HepG2 (cell line): ENCODE measurements at regions not wholly inside any gene's neighbourhood (a gene's known extent, or its start where the extent isn't known, plus 50 kb on each side); places are given as distances from the start of the nearest gene placed in this dataset.

Source experiments
- ATAC-seq: fragments of 200-7000 bp; cut with Tn5 transposase; 3 replicates; pipeline ENCODE4 v1.9.1; 2020; ENCODE audit warnings: mild to moderate bottlenecking, moderate library complexity
- BruUV-seq: library from RNA; stranded (reverse); fragments of 400-500 nt; replicated peaks from 2 replicates; lab custom pipeline; 2021; lab: Mats Ljungman, UMichigan
- CTCF ChIA-PET: fragments of 300-600 bp; formaldehyde crosslinking; extraction: SDS; loops from one replicate; lab custom pipeline; 2021; ENCODE audit warnings: low total read pairs, inconsistent platforms, low intra/inter-chr PET ratio; lab: Yijun Ruan, JAX
- POLR2A ChIA-PET: fragments of 350-600 bp; sonication (Branson Sonifier 250); formaldehyde crosslinking; loops from one replicate; lab custom pipeline; 2020; ENCODE audit warnings: antibody characterized with exemption, inconsistent platforms; lab: Yijun Ruan, JAX
- DNase-seq: peaks from one replicate; pipeline ENCODE4 v3.0.0-alpha.2; 2015; ENCODE audit warnings: low spot score
- FAIRE-seq: peaks from 3 replicates; lab custom pipeline; 2011; peaks lifted over from hg19 to GRCh38; lab: Jason Lieb, UNC
- H2AFZ ChIP-seq: one replicate; pipeline ENCODE4 v1.6.1; 2011; ENCODE audit warnings: low read length, inconsistent platforms
- H3K27ac ChIP-seq: fragments of 300-600 bp; 3 replicates; pipeline ENCODE4 v1.8.0; 2011; ENCODE audit warnings: mixed run types, mild to moderate bottlenecking, mixed read lengths, low read length, inconsistent platforms; ENCODE audit not compliant: insufficient read depth; ENCODE audit errors: extremely low read length
- H3K27me3 ChIP-seq, 2 experiments: fragments of 200-600 bp in 1 of 2; 2 replicates in 1 of 2; 3 replicates in 1 of 2; pipeline versions ENCODE4 v1.6.0 to v1.8.0; 2011; ENCODE audit warnings: low read length in 2 of 2, mild to moderate bottlenecking in 2 of 2, moderate library complexity in 2 of 2, inconsistent platforms in 1 of 2; ENCODE audit not compliant: insufficient read depth in 2 of 2, control insufficient read depth in 1 of 2
- H3K36me3 ChIP-seq, 2 experiments: fragments of 200-600 bp in 1 of 2; replicated peaks in 1 of 2; 2 replicates in 1 of 2; 3 replicates in 1 of 2; pipeline versions ENCODE4 v1.5.1 to v1.8.0; 2011; ENCODE audit warnings: low read length in 2 of 2, inconsistent platforms in 1 of 2; ENCODE audit not compliant: insufficient read depth in 2 of 2, control insufficient read depth in 1 of 2
- H3K4me1 ChIP-seq: 2 replicates; pipeline ENCODE4 v1.5.1; 2012; ENCODE audit warnings: low read length, inconsistent platforms; ENCODE audit not compliant: insufficient read depth
- H3K4me2 ChIP-seq: 2 replicates; pipeline ENCODE4 v1.6.0; 2011; ENCODE audit warnings: low read depth, low read length, inconsistent platforms
- H3K4me3 ChIP-seq, 3 experiments: fragments of 200-600 bp in 1 of 3; sonication (generic), shearing (Covaris generic) in 1 of 3; replicated peaks in 1 of 3; 2 replicates each; pipeline ENCODE4 v1.5.1; 2011 to 2016; ENCODE audit warnings: low read length in 3 of 3, inconsistent platforms in 2 of 3, low read depth in 2 of 3, mild to moderate bottlenecking in 2 of 3, control low read depth in 1 of 3, mixed read lengths in 1 of 3; ENCODE audit not compliant: insufficient read depth in 1 of 3
- H3K79me2 ChIP-seq: one replicate; pipeline ENCODE4 v1.6.1; 2011; ENCODE audit warnings: low read length, inconsistent platforms; ENCODE audit not compliant: insufficient read depth
- H3K9ac ChIP-seq: 2 replicates; pipeline ENCODE4 v1.6.0; 2011; ENCODE audit warnings: mild to moderate bottlenecking, low read depth, low read length, inconsistent platforms; ENCODE audit not compliant: insufficient read depth
- H3K9me3 ChIP-seq: 2 replicates; pipeline ENCODE4 v1.5.1; 2012; ENCODE audit warnings: mild to moderate bottlenecking, low read length
- H4K20me1 ChIP-seq: 2 replicates; pipeline ENCODE4 v1.6.0; 2011; ENCODE audit warnings: inconsistent platforms, mild to moderate bottlenecking, low read length, moderate library complexity; ENCODE audit not compliant: insufficient read depth
- GTF2F1 ChIP-seq: fragments of 150-350 bp; IDR thresholded peaks from 2 replicates; pipeline ENCODE4 v1.6.1; 2014; ENCODE audit warnings: low read length
- MBD4 ChIP-seq: IDR thresholded peaks from 2 replicates; pipeline ENCODE4 v1.6.1; 2012; ENCODE audit warnings: low read length, inconsistent platforms, borderline replicate concordance
- MLLT10 ChIP-seq: sonication (generic); formaldehyde crosslinking; IDR thresholded peaks from 2 replicates; pipeline ENCODE4 v1.4.0; 2020; ENCODE audit warnings: missing genetic modification reagents
- NCOR1 ChIP-seq: fragments of 200-600 bp; sonication (generic); IDR thresholded peaks from 2 replicates; pipeline ENCODE4 v1.7.0; 2017; ENCODE audit warnings: antibody characterized with exemption, low read length, borderline replicate concordance
- NFYC ChIP-seq: IDR thresholded peaks from 2 replicates; pipeline ENCODE4 v1.6.1; 2016; ENCODE audit warnings: missing genetic modification reagents, missing compliant biosample characterization
- RFXAP ChIP-seq: sonication (generic); formaldehyde crosslinking; IDR thresholded peaks from 2 replicates; pipeline ENCODE4 v1.4.0; 2020; ENCODE audit warnings: missing genetic modification reagents, borderline replicate concordance
- SCMH1 ChIP-seq: sonication (generic); formaldehyde crosslinking; IDR thresholded peaks from 2 replicates; pipeline ENCODE4 v1.9.0; 2021; ENCODE audit warnings: missing genetic modification reagents, mild to moderate bottlenecking, borderline replicate concordance
- SUZ12 ChIP-seq: fragments of 150-350 bp; IDR thresholded peaks from 2 replicates; pipeline ENCODE4 v1.6.1; 2014; ENCODE audit warnings: low read depth, low read length
- TEAD2 ChIP-seq: sonication (generic); formaldehyde crosslinking; IDR thresholded peaks from 2 replicates; pipeline ENCODE4 v1.9.0; 2021; ENCODE audit warnings: missing genetic modification reagents
- ZMAT3 ChIP-seq: sonication (generic); formaldehyde crosslinking; conservative IDR thresholded peaks from 2 replicates; pipeline ENCODE4 v1.7.0; 2021; ENCODE audit warnings: missing genetic modification reagents
- ZNF121 ChIP-seq: sonication (generic); formaldehyde crosslinking; IDR thresholded peaks from 2 replicates; pipeline ENCODE4 v1.5.0; 2020; ENCODE audit warnings: mild to moderate bottlenecking, missing genetic modification reagents
- ZNF24 ChIP-seq: fragments of 450-650 bp; IDR thresholded peaks from 2 replicates; pipeline ENCODE4 v1.6.1; 2017; ENCODE audit warnings: antibody characterized with exemption, mild to moderate bottlenecking
- ZNF292 ChIP-seq: sonication (generic); formaldehyde crosslinking; IDR thresholded peaks from 2 replicates; pipeline ENCODE4 v1.8.1; 2022; ENCODE audit warnings: mild to moderate bottlenecking, low read depth, missing genetic modification reagents, borderline replicate concordance
- ZNF3 ChIP-seq: IDR thresholded peaks from 2 replicates; pipeline ENCODE4 v1.7.0; 2017; ENCODE audit warnings: inconsistent platforms
- ZNF337 ChIP-seq: sonication (generic); formaldehyde crosslinking; IDR thresholded peaks from 2 replicates; pipeline ENCODE4 v1.5.1; 2020; ENCODE audit warnings: missing genetic modification reagents, low read depth, mild to moderate bottlenecking, borderline replicate concordance
- ZZZ3 ChIP-seq: sonication (generic); formaldehyde crosslinking; IDR thresholded peaks from 2 replicates; pipeline ENCODE4 v1.4.0; 2020; ENCODE audit warnings: missing genetic modification reagents, mild to moderate bottlenecking, borderline replicate concordance
- WGBS: methylation state at CpG from one replicate; pipeline ENCODE4 v1.1.6; 2017; ENCODE audit warnings: low lambda C conversion rate; 5-methylcytosine and 5-hydroxymethylcytosine counted together
- in situ Hi-C: cut with HindIII; loops from 2 replicates; pipeline ENCODE4 v1.10.0; 2017; ENCODE audit warnings: low pct_unique_long_range_greater_than_20kb; ENCODE audit not compliant: extremely low pct_ligation_motif_present
- intact Hi-C: fragments of 100-400 bp; cut with micrococcal nuclease; formaldehyde crosslinking; loops from one replicate; pipeline ENCODE4 v1.10.0; 2022; ENCODE audit not compliant: unreplicated experiment
- TF ChIP-seq, protein P1 (sequence below): sonication (generic); formaldehyde crosslinking; IDR thresholded peaks from 2 replicates; pipeline ENCODE4 v1.5.0; 2020; ENCODE audit warnings: mild to moderate bottlenecking, missing genetic modification reagents
- TF ChIP-seq, protein P2 (sequence below): sonication (generic); formaldehyde crosslinking; IDR thresholded peaks from 2 replicates; pipeline ENCODE4 v1.4.0; 2020; ENCODE audit warnings: missing genetic modification reagents, borderline replicate concordance
- TF ChIP-seq, protein P3 (sequence below): sonication (generic); formaldehyde crosslinking; IDR thresholded peaks from 2 replicates; pipeline ENCODE4 v1.8.1; 2023; ENCODE audit warnings: mild to moderate bottlenecking, missing genetic modification reagents

DNA sequence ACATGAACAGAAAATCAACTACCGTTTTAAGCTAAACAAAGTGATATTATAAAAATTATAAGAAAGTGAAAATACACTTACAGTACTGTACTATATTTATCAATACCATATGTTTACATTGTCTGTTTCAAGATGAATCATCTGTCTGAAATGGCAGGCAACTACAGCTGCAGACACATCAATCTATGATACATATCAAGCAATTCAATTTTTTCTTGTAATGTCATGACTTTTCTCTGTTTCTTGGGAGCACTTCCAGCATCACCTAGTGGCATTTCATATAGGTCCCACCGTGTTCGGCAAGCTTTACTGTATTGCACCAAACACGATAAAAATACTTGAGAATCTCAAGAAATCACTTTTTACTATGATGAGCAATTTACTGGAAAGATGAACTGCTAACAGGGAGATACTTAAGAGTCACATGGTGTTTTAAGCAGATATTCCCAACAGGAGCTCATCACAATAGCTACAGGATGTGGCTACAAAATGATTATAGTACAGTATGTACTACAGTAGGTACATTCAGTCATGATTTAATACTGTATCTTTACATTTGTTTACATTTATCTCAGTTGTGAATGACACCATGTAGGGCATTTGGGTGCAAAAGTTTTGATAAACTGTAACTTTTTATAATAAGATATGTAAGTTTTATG lies 207.4 kb downstream of the ADAM29 start (continued):
- TF ChIP-seq, protein P1, sequence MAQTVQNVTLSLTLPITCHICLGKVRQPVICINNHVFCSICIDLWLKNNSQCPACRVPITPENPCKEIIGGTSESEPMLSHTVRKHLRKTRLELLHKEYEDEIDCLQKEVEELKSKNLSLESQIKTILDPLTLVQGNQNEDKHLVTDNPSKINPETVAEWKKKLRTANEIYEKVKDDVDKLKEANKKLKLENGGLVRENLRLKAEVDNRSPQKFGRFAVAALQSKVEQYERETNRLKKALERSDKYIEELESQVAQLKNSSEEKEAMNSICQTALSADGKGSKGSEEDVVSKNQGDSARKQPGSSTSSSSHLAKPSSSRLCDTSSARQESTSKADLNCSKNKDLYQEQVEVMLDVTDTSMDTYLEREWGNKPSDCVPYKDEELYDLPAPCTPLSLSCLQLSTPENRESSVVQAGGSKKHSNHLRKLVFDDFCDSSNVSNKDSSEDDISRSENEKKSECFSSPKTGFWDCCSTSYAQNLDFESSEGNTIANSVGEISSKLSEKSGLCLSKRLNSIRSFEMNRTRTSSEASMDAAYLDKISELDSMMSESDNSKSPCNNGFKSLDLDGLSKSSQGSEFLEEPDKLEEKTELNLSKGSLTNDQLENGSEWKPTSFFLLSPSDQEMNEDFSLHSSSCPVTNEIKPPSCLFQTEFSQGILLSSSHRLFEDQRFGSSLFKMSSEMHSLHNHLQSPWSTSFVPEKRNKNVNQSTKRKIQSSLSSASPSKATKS (CRISPR knock-in tag): no peak
- TF ChIP-seq, protein P2, sequence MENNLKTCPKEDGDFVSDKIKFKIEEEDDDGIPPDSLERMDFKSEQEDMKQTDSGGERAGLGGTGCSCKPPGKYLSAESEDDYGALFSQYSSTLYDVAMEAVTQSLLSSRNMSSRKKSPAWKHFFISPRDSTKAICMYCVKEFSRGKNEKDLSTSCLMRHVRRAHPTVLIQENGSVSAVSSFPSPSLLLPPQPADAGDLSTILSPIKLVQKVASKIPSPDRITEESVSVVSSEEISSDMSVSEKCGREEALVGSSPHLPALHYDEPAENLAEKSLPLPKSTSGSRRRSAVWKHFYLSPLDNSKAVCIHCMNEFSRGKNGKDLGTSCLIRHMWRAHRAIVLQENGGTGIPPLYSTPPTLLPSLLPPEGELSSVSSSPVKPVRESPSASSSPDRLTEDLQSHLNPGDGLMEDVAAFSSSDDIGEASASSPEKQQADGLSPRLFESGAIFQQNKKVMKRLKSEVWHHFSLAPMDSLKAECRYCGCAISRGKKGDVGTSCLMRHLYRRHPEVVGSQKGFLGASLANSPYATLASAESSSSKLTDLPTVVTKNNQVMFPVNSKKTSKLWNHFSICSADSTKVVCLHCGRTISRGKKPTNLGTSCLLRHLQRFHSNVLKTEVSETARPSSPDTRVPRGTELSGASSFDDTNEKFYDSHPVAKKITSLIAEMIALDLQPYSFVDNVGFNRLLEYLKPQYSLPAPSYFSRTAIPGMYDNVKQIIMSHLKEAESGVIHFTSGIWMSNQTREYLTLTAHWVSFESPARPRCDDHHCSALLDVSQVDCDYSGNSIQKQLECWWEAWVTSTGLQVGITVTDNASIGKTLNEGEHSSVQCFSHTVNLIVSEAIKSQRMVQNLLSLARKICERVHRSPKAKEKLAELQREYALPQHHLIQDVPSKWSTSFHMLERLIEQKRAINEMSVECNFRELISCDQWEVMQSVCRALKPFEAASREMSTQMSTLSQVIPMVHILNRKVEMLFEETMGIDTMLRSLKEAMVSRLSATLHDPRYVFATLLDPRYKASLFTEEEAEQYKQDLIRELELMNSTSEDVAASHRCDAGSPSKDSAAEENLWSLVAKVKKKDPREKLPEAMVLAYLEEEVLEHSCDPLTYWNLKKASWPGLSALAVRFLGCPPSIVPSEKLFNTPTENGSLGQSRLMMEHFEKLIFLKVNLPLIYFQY (CRISPR knock-in tag): no peak
- TF ChIP-seq TEAD2 (CRISPR knock-in tag): no peak
- no peak for TF ChIP-seq ZMAT3
- TF ChIP-seq, protein P3, sequence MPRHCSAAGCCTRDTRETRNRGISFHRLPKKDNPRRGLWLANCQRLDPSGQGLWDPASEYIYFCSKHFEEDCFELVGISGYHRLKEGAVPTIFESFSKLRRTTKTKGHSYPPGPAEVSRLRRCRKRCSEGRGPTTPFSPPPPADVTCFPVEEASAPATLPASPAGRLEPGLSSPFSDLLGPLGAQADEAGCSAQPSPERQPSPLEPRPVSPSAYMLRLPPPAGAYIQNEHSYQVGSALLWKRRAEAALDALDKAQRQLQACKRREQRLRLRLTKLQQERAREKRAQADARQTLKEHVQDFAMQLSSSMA (CRISPR knock-in tag): no peak

DNA sequence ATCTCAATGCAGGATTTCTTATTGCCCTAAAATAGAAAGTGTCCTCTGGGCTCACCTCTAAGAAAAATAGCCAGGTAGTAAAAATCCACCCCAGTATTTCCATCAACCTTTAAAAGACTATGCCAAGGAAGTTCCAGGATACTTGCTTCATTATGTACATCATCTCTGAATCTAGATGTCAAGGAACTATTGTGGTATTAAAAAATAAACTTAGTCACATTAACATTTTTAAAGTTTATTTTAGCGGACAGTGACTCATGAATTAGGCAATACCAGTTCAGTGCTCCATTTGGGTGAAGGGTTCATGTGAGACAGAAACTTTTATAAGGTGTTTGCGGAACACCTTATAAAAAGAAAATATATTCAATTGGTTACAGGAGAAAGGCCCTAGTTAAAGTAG lies 209.2 kb downstream of the ADAM29 start:
- intact Hi-C loops: no loop called here
- H3K79me2 ChIP-seq: no peaks in the 10 kb centered on the region
- TF ChIP-seq MBD4: no peak
- no peak for TF ChIP-seq RFXAP (CRISPR knock-in tag)
- no peak for TF ChIP-seq ZNF3 (CRISPR knock-in tag)
- no peak for TF ChIP-seq ZNF292 (CRISPR knock-in tag)
- TF ChIP-seq SUZ12: no peak
- TF ChIP-seq ZNF121 (CRISPR knock-in tag): no peak
- TF ChIP-seq MLLT10 (CRISPR knock-in tag): no peak
- TF ChIP-seq NFYC (CRISPR knock-in tag): no peak
- TF ChIP-seq SCMH1: no peak
- TF ChIP-seq ZNF24: no peak
- TF ChIP-seq NCOR1: no peak
- no peak for TF ChIP-seq ZNF337
- TF ChIP-seq GTF2F1: no peak
- no peak for TF ChIP-seq ZZZ3

More for the DNA sequence above, 209.2 kb downstream of the ADAM29 start:
- H3K9me3 ChIP-seq: peaks cover 84% of the 10 kb centered on the region
- no peak for FAIRE-seq
- DNase-seq: no peak
- in situ Hi-C loops: no loop called here
- H3K9ac ChIP-seq: no peak overlapping the region
- no peak for ATAC-seq
- no TSS peak for BruUV-seq
- no peaks in the 10 kb centered on the region for H4K20me1 ChIP-seq
- no peak overlapping the region for H3K4me3 ChIP-seq
- H3K4me2 ChIP-seq: no peak overlapping the region
- H3K4me1 ChIP-seq: no peaks in the 10 kb centered on the region
- H3K27me3 ChIP-seq: no peaks in the 10 kb centered on the region
- ChIA-PET CTCF (no interaction called here), POLR2A (no interaction called here)
- H3K27ac ChIP-seq: no peak overlapping the region
- H3K36me3 ChIP-seq: no peaks in the 10 kb centered on the region
- no peak overlapping the region for H2AFZ ChIP-seq
- WGBS: 22% methylated on average over 2 of the region's 2 CpGs
